ENCODE measurements at regions not wholly inside any gene's neighbourhood (a gene's known extent, or its start where the extent isn't known, plus 50 kb on each side); places are given as distances from the start of the nearest gene placed in this dataset.

DNA sequence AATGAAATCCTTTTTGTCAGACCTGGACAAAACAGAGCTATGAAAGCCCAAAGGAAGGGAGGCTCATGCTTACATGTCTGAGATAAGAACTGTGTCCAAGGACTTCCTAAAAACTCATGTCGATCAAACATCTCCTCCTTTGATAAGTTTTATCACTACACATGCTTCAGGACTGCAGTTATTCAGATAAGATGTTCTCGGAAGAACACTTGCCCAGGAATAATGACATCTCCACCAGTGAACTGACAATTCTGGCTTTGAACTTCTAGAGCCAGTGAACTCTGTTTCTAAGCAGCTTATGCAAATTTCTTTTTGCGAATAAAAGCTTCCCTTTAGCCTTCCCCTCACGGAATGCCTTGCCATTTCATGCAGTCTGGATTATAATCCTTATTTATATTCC is 561.6 kb downstream of the TBC1D4 start:
- TF ChIP-seq, protein P1, sequence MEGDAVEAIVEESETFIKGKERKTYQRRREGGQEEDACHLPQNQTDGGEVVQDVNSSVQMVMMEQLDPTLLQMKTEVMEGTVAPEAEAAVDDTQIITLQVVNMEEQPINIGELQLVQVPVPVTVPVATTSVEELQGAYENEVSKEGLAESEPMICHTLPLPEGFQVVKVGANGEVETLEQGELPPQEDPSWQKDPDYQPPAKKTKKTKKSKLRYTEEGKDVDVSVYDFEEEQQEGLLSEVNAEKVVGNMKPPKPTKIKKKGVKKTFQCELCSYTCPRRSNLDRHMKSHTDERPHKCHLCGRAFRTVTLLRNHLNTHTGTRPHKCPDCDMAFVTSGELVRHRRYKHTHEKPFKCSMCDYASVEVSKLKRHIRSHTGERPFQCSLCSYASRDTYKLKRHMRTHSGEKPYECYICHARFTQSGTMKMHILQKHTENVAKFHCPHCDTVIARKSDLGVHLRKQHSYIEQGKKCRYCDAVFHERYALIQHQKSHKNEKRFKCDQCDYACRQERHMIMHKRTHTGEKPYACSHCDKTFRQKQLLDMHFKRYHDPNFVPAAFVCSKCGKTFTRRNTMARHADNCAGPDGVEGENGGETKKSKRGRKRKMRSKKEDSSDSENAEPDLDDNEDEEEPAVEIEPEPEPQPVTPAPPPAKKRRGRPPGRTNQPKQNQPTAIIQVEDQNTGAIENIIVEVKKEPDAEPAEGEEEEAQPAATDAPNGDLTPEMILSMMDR (IDR thresholded peaks at IDR 0.05; ENCODE audit: low read depth, low read length, poor library complexity, severe bottlenecking), result no peak
- no peak for TF ChIP-seq EZH2phosphoT487 (IDR thresholded peaks at IDR 0.05; ENCODE audit: borderline replicate concordance, low read length)
